Vagina (tissue), 2 donors: ENCODE measurements at regions not wholly inside any gene's neighbourhood (a gene's known extent, or its start where the extent isn't known, plus 50 kb on each side); places are given as distances from the start of the nearest gene placed in this dataset.

Experiments used
- POLR2A ChIP-seq, 2 donors: fragments of 450-650 bp; IDR thresholded peaks; one replicate each; pipeline ENCODE4 v1.6.1; 2017; ENCODE audit warnings: antibody characterized with exemption in 2 of 2, mild to moderate bottlenecking in 2 of 2, moderate library complexity in 2 of 2
- POLR2AphosphoS5 ChIP-seq, 2 donors: sonication (generic); formaldehyde crosslinking; IDR thresholded peaks; one replicate each; pipeline ENCODE4 v1.9.0; 2017; ENCODE audit warnings: antibody characterized with exemption in 2 of 2, mild to moderate bottlenecking in 2 of 2, low read depth in 1 of 2; ENCODE audit not compliant: insufficient read depth in 1 of 2
- TF ChIP-seq, protein P1 (sequence below), 3 experiments: fragments of 450-650 bp in 2 of 3; fragments of 200-600 bp in 1 of 3; sonication (generic) in 1 of 3; IDR thresholded peaks; one replicate each; pipeline ENCODE4 v1.5.1; 2017 to 2019; ENCODE audit warnings: antibody characterized with exemption in 3 of 3, mild to moderate bottlenecking in 2 of 3, moderate library complexity in 2 of 3

DNA sequence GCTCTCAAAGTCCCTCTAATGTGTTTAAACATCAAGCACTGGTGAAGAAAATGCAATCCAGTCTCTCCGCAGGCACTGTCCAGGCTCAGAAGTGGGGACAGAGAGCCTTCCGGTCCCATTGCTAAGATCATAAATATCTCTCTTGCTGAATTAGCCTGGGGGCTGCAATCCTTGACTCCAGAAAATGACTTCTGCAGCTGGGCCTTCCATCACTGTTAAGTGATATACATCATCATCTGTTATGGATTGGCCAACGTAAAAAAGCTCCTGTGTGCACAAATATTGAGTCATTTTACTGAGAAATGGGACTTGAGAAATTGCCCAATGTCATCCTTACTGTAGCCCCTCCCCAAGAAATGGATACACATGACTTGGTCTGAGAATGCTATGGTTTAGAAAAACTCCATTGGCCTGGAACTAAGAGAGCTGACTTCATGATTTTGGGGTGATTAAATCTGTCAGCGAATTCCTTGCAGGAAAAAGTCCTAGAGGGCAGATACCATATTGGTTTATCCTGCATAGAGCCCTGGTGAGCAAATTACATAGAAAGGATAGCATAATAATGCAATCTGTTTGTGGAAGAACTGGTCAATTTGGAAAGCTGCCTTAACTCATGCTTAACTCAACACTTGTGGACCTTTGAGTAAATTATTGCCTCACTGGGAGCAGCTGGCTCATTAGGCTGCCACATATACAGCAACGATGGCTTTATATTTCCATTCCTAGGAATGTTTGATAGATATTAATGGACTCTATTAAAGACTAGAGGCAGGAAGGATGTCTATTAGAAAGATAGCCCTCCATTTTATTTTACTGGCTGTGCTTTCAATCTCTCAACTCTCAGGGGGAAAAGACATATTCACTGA, 346.1 kb downstream of the GBA3 start:
- TF ChIP-seq POLR2AphosphoS5 (IDR thresholded peaks at IDR 0.05; ENCODE audit: insufficient read depth in 1 of 2, low read depth in 1 of 2) (no peak), POLR2A (IDR thresholded peaks at IDR 0.05) (no peak)
- TF ChIP-seq, protein P1, sequence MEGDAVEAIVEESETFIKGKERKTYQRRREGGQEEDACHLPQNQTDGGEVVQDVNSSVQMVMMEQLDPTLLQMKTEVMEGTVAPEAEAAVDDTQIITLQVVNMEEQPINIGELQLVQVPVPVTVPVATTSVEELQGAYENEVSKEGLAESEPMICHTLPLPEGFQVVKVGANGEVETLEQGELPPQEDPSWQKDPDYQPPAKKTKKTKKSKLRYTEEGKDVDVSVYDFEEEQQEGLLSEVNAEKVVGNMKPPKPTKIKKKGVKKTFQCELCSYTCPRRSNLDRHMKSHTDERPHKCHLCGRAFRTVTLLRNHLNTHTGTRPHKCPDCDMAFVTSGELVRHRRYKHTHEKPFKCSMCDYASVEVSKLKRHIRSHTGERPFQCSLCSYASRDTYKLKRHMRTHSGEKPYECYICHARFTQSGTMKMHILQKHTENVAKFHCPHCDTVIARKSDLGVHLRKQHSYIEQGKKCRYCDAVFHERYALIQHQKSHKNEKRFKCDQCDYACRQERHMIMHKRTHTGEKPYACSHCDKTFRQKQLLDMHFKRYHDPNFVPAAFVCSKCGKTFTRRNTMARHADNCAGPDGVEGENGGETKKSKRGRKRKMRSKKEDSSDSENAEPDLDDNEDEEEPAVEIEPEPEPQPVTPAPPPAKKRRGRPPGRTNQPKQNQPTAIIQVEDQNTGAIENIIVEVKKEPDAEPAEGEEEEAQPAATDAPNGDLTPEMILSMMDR (IDR thresholded peaks at IDR 0.05): no peak
